LNCaP clone FGC (cell line): ENCODE measurements at regions not wholly inside any gene's neighbourhood (a gene's known extent, or its start where the extent isn't known, plus 50 kb on each side); places are given as distances from the start of the nearest gene placed in this dataset.

Experiments
- DNase-seq: peaks from one replicate; pipeline ENCODE4 v3.0.0-alpha.2; 2011; ENCODE audit warnings: low read depth
- H3K4me3 ChIP-seq: 2 replicates; pipeline ENCODE4 v1.5.1; 2011; ENCODE audit warnings: mild to moderate bottlenecking, low read depth, low read length, control low read depth
- TF ChIP-seq, protein P1 (sequence below): IDR thresholded peaks from 2 replicates; pipeline ENCODE4 v1.5.1; 2012; ENCODE audit warnings: mild to moderate bottlenecking; ENCODE audit not compliant: control insufficient read depth, insufficient read depth; ENCODE audit errors: extremely low read depth

DNA sequence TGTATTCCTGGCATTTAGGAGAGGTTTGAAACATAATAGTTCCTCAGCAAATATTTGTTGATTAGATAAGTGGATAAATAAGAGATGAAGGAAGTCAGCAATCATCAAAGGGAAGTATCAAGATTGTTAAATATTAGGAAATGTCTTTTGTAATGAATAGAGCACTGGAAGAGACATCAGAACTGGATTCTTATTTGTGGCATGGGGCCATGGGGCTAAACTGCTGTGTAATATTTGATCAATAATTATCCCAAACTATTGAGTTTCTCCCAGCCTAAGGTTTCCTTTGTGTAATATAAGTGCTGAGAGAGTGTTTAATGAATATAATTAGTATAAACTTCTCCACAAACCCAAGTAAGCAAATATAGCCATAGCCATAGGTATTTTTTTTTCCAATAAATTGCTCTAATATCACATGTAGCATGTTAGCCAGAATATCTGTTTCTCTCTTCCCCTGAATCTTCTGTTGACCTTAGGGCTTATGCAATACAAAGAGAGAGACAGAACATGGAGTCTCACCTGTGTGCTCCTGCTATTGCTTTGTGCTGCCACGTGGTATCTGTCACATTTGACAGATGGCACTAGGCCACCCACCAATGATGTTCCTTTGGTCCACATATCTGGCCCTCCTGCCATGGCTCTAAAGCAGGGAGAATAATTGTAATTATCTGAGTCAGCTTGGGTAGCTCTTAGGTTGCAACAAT lies 658.7 kb downstream of the SOX5 start:
- no peak overlapping the region for H3K4me3 ChIP-seq
- TF ChIP-seq, protein P1, sequence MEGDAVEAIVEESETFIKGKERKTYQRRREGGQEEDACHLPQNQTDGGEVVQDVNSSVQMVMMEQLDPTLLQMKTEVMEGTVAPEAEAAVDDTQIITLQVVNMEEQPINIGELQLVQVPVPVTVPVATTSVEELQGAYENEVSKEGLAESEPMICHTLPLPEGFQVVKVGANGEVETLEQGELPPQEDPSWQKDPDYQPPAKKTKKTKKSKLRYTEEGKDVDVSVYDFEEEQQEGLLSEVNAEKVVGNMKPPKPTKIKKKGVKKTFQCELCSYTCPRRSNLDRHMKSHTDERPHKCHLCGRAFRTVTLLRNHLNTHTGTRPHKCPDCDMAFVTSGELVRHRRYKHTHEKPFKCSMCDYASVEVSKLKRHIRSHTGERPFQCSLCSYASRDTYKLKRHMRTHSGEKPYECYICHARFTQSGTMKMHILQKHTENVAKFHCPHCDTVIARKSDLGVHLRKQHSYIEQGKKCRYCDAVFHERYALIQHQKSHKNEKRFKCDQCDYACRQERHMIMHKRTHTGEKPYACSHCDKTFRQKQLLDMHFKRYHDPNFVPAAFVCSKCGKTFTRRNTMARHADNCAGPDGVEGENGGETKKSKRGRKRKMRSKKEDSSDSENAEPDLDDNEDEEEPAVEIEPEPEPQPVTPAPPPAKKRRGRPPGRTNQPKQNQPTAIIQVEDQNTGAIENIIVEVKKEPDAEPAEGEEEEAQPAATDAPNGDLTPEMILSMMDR, result no peak
- DNase-seq, result peak; percentile 19

DNA sequence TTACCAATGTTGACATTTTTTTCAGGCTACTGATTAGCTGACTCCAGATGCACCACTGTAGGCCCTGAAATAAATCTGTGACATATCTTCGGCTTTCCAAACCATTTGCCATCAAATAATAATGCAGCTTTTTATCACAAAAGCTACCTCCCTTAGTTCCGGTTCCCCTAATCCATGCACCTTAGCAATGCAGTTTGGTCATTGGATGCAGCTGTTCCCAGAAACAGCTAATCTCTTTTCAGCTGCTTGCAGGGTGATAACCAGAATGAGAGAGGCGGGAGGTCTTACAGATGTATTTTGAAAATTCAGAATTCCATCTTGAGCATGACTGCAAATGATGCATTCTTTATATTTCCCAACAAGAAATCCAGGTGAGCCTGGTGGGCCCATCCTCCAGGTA lies 646.2 kb downstream of the SOX5 start:
- no peak overlapping the region for H3K4me3 ChIP-seq
- TF ChIP-seq, protein P1, result no peak
- no peak for DNase-seq

DNA sequence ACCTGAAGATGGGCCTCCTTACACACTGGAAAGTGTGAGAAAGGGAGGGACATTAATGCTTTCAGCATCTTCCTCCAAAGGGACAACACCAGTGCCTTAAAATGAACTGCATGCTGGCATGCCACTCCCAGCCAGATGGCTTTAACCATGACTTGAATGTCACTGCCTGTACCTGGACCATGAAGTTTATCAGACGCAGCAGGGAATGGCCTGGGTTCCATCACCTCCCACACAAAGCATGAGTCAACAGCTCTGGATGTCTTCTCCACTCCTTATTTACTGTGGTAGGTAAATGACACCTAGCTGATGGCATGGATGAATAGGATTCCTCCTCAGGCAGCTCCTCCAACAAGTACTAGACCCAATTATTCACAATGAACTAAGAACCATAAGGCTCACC lies 645.6 kb downstream of the SOX5 start:
- TF ChIP-seq, protein P1, result no peak
- H3K4me3 ChIP-seq, result no peak overlapping the region
- DNase-seq, result no peak

DNA sequence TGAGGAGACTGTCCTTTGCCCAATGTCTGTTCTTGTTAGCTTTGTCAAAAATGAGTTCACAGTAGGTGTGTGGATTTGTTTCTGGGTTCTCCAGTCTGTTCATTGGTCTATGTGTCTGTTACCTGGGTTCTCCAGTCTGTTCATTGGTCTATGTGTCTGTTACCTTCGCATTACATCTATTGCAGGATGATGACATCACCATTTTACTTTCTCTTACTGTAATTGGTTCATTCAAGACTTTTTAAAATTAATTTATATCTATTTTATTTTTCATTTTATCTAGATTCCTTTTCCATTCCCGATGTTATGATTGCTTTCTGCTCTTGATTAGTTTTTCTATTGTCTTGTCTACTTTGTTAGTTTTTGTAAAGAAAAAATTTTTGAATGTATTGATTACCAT lies 615.5 kb downstream of the SOX5 start:
- no peak for DNase-seq
- no peak overlapping the region for H3K4me3 ChIP-seq
- TF ChIP-seq, protein P1, result no peak

DNA sequence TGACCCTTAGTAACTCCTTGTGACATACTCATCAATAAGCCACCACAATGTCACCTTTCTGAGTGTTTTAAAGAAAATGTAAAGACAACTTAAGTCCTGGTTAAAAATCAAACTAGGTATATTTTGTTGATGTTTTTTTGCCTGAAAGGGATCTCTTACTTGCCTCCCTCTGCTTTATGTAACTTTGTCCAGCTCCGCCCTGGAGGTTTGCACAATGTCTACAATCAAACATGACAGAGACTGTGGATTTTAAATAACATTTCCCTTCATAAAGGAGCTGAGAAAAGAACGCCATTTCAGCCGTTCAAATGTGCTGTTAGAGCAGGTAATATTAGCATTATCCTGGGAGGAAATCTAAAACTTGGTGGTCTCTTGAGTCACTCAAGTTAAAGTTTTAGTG lies 613.9 kb downstream of the SOX5 start:
- TF ChIP-seq, protein P1, result no peak
- DNase-seq, result no peak
- no peak overlapping the region for H3K4me3 ChIP-seq

DNA sequence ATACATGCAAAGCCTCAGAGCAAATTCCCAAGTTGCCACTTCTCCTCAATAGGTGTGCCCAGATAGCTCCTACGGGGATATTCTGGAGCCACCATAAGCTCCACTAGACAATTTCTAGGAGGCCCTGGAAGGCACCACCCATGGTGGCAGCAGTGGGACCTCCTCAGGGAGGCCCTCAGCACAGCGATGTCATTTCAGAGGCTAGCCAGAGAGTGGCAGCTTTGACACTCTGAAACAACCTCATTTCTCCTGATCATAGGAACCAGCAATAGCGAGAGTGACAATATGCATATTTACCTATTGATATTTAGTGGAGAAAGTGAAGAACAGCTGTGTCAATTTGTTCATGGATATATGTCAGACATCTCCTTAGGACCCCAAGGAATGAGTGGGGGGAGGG lies 612.3 kb downstream of the SOX5 start:
- TF ChIP-seq, protein P1, result no peak
- no peak for DNase-seq

DNA sequence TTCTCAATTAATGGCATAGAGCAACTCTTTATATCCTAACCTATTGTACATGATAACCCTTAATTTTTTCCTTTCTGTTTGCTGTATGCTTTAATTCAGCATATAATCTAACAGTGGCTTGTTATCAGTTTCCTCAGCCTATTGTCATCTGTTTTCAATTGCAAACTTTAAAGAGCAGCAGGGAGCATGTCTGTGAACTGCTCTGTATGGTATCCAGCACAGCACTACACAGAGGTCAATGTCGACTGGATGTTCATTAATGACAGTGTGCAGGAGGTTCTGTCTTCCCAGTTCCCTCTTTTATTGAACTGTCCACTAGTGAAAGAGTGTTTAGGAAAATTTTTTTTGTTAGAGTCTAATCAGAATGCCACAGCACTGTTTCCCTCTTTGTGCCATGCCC lies 609.1 kb downstream of the SOX5 start:
- no peak overlapping the region for H3K4me3 ChIP-seq
- DNase-seq, result no peak
- TF ChIP-seq, protein P1, result no peak

More for the DNA sequence above, 612.3 kb downstream of the SOX5 start:
- no peak overlapping the region for H3K4me3 ChIP-seq
